ENCODE measurements at regions not wholly inside any gene's neighbourhood (a gene's known extent, or its start where the extent isn't known, plus 50 kb on each side); places are given as distances from the start of the nearest gene placed in this dataset.

- TF ChIP-seq CTCF (conservative IDR thresholded peaks at IDR 0.05 in 1 of 2, IDR thresholded peaks at IDR 0.05 in 1 of 2; ENCODE audit: extremely low read depth in 1 of 2, insufficient read depth in 1 of 2, low read depth in 1 of 2, low read length in 2 of 2) (no peak), EZH2 (IDR thresholded peaks at IDR 0.05; ENCODE audit: borderline replicate concordance, low read length) (no peak)
These were observed 72.3 kb upstream of the SMAD3 start for GRCh38 chr15:66993090-66993489.

Measured in mammary epithelial cell (primary cell).